ENCODE measurements at regions not wholly inside any gene's neighbourhood (a gene's known extent, or its start where the extent isn't known, plus 50 kb on each side); places are given as distances from the start of the nearest gene placed in this dataset.
"Not testable (repeated sequence)": the region's sequence is repeated elsewhere in the genome, so short reads cannot be mapped to it uniquely, and the experiment has no call there.

DNA sequence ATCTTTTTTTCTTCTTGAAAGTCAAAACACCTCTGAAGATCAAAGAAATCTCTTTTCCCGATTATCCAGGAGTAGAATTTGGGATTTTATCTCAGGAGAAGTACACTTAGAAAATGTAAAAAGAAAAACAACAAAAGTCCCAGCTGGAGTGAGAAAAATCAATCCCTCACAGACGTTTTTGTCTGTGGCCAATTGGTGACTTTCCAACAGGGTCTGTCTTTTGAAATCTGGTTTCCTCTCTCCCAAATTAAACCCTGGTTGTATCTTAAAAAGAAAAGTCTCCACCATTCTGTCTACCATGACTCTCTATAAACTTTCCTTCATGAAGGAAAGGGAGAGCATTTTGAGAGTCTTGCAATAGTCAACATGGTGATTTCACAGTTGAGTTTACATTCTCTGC, 88.1 kb downstream of the DACT1 start:
- in situ Hi-C loops (cut with MboI; ENCODE audit: low sequenced_read_pairs): no loop called here

DNA sequence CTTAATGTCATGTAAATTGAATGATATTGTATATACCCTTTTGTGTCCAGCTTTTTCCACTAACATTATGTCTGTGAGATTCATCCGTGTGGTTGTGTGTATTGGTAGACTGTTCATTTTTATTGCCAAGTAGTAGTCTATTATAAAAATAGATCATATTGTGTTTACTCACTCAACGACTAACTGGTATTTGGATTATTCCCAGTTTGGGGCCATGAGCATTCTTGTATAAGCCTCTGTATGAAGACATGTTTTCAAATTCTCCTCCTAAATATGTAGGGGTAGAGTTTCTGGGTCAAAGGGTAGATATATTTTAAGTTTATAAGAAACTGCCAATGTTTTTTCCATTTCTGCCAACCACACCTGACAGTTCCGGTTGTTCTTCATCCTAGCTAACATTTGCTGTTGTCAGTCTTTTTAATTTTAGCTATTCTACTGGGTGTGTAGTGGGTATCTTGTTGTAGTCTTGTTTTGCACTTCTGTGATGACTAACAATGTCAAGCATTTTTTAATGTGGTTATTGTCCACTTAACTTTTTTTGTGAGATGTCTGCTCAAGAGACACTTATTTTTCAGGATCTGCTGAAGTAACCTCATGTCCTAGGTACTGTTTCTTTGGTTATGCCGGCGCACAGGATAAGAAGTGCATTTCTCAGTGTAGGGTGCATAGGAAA, 93.2 kb downstream of the DACT1 start:
- in situ Hi-C loops (cut with MboI; ENCODE audit: low sequenced_read_pairs): no loop called here

DNA sequence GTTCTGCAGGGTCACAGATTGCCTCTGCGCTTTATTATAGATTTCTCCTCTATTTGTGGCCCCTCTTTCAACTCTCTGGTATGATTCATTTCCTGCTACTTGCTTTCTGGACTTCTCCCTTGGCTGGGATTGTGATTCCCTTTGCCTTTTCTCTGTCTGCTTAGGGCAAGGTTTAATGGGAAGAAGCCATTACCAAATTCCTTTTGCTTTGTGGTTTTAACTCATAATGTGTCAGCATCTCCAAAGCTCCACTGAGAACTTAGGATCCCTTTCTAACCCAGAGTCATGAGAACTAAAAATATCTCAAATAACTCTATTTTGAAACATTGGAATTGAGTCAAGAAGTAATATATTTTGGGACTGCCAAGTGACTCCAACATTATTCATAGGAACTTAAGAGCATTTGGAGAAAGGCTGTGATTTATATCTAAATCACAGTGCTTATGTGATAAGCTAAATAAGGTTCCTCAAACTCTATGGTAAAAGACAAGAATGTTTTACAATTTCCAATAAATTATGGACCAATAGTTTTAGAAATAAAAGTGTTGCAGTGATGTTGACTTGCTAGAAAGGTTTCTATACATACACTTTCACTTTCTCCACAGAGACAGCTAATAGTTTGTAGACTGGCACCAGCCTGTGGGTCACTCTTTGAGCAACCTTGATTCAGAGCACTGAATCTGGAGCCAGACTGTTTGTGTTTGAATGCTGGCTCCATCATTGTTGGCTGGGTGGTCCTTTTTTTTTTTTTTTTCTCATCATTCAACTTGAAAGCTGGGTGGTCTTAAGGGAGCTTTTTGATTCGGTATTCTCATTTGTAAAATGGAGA, 93.9 kb downstream of the DACT1 start:
- in situ Hi-C loops (cut with MboI; ENCODE audit: low sequenced_read_pairs): no loop called here

DNA sequence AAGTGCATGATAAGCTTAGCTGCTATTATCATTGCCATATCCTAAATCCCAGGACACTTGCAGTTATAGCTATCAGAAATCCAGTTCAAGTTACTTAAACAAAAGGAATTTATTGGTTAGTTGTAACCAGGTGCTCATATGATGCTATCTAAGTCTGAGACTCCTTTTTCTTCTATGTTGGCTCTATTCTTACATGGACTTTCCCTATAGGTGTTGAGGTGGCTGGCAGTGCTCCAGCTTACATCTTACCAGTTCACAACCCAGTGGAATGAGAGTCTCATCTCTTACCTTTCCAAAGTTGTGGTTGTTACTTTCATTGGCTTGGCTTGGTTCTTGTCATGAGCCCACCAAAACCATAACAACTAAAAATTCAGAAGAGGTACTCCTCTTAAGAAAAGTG, 94.6 kb downstream of the DACT1 start:
- in situ Hi-C loops (cut with MboI; ENCODE audit: low sequenced_read_pairs): no loop called here

DNA sequence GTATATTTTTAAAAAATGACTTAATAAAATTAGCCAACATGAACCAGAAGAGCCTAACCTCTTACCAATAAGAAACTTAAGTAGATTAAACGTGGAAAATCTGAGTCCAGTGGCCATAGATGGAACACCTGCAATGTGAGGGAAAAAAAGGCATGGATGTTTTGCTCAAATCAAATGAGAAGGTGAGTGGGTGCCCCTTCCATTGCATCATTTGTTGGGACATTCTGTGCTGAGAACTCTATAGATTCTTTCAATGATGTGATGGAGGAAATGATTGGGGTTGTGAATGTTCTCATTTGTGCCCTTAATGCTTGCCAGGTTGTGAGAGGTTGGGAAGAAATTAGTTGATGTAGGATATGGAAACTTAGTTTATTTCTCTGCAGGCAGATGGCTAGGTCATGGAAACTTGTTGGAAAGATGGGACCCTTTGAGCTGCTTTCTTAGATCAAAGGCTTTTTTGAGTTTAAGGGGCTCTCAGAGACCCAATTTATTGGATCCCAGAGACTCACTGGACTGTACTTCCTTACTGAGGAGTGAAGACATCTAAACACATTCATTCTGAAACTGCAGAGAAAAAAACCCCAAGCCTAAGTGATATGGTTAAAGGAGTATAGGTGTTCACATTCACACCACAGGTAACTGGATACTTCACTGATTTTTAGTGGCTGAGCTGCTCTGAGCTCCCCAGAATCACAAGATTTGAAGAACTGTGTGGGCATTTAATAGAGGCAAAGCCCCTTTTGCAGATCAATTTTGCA, 95.9 kb downstream of the DACT1 start:
- in situ Hi-C loops (cut with MboI; ENCODE audit: low sequenced_read_pairs): no loop called here

DNA sequence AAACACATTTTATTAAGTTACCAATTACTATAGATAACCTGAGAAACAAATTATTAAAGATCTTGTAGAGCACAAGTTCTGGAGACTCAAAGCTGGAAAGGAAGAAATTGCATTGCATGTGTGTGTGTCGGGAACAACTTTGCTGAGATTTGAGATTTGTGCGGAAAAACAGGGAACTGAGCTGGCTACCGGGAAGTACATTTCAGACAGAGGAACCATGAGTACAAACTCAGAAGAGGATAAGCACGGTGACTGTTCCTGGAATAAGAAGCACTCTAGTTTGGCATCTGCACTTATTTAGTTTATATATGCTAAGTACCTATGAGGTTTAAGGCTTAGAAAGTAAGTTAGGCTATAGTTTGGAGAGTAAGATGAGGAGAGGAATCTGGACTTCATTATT, 97.8 kb downstream of the DACT1 start:
- in situ Hi-C loops (cut with MboI; ENCODE audit: low sequenced_read_pairs): no loop called here

DNA sequence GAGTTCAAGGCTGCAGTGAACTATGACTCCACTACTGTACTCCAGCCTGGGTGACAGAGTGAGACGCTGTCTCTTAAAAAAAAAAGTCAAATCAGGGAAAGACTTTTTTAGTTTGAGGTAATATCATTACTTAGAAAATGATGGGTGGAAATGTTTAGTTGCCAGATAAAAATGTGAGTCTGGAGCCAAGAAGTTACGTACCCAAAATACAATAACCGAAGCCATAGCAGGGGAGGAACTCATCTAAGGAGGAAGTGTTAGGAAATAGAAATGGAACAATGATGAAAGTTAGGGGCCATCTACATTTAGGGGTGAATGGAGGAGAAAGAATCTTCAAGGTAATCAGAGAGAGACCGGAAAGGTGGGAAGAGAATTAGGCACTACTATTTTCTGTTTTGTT, 98.8 kb downstream of the DACT1 start:
- in situ Hi-C loops (cut with MboI; ENCODE audit: low sequenced_read_pairs): no loop called here

DNA sequence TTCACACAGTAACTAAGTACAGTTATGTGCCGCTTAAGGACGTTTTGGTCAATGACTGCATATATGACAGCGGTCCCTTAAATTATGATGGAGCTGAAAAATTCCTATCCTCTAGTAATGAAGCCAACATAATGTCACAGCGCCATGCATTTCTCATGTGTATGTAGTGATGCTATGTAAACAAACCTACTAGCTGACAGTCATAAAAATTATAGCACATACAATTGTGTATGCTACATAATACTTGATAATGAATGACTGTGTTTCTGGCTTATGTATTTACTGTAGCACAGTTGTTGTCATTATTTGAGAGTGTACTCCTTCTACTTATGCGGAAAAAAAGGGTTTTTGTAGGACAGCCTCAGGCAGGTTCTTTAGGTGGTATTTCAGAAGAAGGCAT, 99.7 kb downstream of the DACT1 start:
- in situ Hi-C loops (cut with MboI; ENCODE audit: low sequenced_read_pairs): no loop called here

DNA sequence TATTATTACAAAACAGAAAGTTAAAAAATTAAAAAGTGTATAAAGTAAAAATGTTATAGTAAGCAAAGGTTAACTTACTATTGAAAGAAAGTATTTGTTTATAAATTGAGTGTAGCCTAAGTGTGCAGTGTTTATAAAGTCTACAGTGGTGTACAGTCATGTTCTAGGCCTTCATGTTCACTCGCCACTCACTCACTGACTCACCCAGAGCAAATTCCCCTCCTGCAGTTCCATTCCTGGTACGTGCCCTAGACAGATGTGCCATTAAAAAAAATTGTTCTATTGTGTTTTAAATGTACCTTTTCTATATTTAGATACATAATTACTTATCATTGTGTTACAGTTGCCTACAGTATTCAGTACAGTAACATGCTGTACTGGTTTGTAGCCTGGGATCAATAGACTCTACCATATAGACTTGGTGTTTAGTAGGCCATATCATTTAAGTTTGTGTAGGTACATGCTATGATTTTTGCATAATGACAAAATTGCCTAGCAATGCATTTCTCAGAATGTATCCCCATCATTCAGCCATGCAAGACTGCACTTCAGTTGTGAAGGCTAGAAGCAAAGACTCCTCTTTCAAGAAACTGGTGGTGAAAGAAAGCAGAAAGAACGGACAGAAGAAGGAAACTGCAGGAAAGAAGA, 100.6 kb downstream of the DACT1 start:
- in situ Hi-C loops (cut with MboI; ENCODE audit: low sequenced_read_pairs): no loop called here

DNA sequence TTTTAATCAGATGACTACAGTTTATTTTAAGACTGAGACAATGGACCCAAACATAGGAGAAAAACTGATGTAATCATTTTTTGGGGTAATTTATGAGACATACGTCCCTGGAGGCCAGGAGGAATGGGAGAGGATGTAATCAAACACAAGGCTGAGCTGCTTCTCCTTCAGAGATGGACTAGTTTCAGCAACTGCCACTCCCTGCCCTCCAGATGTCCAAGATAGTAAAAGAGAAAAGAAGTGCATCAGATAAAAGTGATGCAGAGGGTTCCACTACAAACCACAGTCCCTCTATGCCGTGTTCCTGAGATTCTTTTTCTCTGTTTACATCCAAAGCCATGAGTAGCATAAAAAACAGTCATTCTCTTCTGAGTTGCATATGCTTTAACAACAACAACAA, 101.1 kb downstream of the DACT1 start:
- in situ Hi-C loops (cut with MboI; ENCODE audit: low sequenced_read_pairs): no loop called here

DNA sequence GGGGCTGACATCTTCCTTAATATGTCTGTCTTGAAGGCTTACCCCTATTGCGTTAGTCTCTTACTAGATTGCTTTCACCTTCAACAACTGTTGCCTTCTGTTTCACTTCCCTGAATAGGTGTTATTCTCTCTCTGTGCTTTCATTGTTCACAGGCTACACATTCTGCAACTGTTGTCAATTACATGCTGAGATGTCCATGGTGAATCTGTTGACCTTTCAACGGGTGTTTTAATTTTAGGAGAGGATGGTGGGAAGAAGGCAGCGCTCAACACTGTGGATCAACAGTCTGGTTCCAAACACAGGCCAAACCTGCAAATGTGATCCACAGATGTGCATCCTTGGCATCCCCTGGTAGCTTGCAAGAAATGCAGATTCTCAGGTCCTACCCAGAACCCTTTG, 101.9 kb downstream of the DACT1 start:
- in situ Hi-C loops (cut with MboI; ENCODE audit: low sequenced_read_pairs): no loop called here

DNA sequence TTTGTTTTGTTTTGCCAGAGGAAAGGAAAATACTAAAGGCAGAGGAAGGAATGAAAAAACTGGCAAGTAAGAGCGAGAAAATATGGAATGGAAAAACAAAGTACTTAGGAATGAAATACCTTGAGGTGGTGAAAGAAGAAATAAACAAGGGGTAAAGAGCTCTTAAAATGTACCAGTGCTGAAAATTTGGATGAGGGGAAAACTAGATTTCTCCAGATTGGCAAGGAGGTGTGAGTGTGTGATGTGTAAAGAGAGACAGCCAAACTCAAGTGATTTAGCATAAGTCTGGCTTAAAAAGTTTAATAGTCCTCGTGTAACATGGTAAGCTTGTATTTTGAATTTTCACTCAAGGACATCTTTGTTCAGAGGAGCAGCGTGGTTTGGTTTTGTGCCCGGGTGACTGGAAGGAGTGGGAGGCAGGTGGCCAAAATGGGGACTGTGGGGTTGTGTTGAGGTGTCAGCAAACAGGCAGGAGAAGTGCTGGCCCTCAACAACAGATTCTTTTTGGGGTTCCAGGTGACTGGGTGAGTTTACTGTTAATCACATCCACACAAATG, 102.7 kb downstream of the DACT1 start:
- in situ Hi-C loops (cut with MboI; ENCODE audit: low sequenced_read_pairs): no loop called here

DNA sequence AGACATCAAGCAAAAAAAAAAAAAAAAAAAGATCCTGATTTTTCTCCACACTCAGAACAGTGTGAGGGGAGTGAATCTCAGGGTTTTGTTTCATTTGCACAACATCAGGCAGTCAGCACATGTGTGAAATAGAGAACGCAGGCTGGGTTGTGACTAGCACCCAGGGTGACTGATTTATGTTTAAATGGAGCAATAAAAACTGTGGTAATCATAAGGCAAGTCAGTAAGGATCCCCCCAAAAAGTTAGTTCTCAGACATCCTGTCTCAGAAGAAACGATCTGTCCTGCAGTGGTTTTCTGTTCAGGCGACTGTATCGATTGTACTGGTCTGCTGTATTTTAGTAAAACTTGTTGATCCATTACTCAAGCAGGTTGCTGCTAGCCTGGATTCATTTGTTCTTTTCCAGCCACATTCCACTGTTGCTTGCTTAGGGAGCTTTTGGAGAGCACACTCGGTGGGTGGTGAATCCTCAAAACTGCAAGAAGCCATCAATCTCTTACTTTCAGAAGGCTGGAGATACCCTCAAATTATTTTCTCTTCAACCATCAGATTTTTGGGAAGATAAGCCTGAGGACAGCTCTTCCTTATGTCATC, 107.1 kb downstream of the DACT1 start:
- in situ Hi-C loops (cut with MboI; ENCODE audit: low sequenced_read_pairs): no loop called here

DNA sequence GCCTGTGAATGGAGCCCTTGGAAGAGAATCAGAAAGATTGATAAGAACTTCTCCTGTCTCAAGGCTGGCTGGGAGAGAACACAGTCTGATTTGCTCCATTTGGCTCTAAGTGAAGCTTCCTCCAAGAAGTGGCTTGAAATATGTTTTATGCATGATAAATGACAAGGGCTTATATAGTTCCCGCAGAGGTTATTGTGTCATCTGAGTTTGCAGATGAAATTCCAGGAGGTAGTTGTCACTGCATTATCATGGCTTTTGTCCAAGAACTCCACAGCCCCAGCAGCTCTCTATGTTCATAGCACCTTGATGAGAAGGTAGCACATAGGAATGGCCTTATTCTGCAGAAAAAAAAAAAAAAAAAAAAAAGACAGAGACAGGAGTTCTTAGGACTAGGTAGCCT, 108.5 kb downstream of the DACT1 start:
- in situ Hi-C loops (cut with MboI; ENCODE audit: low sequenced_read_pairs): no loop called here

DNA sequence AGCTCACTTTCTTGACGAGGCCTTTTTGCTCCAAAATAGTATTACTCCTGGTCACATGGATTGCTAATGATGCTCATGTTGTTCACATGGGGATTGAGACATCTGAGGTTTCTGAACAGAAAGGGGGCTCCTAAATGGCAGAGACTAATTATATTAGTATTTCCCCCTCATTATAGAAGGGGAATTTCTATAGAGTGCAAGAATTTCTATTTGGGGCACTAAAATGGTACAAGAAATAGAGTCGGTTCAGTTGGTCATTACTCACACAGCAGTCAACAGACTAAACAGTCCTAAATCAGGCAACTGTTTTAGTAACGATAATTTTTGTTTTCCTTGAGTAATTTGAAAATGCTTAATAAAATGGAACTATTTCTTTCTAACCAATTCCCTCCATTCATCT, 108.9 kb downstream of the DACT1 start:
- in situ Hi-C loops (cut with MboI; ENCODE audit: low sequenced_read_pairs): no loop called here

DNA sequence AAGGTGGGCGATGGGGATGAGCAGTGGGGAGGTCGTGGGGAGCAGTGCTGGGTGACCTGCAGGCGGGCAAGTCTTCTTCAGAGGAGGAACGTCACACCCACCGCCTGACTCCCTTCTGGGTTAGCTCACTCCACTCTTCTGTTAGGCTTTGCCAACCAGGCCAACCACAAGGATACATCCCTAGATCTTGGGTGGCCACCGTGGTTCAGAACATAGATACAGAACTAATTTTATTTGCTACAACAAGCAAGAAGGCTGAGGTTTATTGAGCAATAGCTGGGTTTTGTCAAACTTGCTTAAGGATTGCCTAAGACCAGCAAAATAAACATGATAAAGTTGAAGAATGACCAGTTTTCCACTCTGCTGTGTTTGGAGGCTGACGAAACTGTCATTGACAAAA, 109.4 kb downstream of the DACT1 start:
- in situ Hi-C loops (cut with MboI; ENCODE audit: low sequenced_read_pairs): no loop called here

DNA sequence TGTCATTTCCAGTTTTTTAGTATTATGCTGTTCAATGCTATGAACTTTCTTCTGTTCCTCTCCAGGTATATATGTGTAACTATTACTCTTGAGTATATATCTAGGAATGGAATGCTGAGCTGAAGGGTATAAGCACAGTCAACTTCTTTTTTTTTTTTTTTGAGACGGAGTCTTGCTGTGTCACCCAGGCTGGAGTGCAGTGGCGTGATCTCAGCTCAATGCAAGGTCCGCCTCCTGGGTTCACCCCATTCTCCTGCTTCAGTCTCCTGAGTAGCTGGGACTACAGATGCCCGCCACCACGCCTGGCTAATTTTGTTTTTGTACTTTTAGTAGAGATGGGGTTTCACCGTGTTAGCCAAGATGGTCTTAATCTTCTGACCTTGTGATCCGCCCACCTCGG, 110.5 kb downstream of the DACT1 start:
- in situ Hi-C loops (cut with MboI; ENCODE audit: low sequenced_read_pairs): not testable (repeated sequence)

DNA sequence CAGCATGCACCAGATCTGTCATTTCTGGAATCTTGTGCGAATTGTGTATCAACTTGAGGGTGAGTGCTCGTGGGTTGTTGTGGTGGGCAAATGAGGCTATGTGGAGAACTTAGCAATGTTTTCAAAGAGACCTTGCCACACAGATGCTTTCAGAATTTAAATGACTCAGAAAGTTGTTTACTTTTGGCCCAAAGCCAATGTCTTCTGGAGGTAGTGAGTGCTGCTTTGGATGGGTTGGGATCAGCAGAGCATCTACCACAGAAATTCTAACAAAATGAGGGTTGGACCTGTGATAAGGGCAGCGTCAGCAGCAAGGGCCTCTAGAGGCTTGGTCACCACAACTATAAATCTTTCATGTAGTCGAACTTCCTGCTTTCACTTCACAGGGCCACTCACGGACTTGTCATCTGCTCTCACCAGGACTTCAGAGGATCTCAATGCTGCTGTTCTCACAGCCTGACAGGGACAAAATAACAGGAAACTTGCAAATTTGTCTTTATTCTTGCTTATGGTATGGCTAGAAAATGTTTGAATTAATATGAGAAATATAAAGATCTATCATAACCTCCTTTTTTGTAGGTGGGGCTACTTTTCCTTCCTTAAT, 111.4 kb downstream of the DACT1 start:
- in situ Hi-C loops (cut with MboI; ENCODE audit: low sequenced_read_pairs): no loop called here

DNA sequence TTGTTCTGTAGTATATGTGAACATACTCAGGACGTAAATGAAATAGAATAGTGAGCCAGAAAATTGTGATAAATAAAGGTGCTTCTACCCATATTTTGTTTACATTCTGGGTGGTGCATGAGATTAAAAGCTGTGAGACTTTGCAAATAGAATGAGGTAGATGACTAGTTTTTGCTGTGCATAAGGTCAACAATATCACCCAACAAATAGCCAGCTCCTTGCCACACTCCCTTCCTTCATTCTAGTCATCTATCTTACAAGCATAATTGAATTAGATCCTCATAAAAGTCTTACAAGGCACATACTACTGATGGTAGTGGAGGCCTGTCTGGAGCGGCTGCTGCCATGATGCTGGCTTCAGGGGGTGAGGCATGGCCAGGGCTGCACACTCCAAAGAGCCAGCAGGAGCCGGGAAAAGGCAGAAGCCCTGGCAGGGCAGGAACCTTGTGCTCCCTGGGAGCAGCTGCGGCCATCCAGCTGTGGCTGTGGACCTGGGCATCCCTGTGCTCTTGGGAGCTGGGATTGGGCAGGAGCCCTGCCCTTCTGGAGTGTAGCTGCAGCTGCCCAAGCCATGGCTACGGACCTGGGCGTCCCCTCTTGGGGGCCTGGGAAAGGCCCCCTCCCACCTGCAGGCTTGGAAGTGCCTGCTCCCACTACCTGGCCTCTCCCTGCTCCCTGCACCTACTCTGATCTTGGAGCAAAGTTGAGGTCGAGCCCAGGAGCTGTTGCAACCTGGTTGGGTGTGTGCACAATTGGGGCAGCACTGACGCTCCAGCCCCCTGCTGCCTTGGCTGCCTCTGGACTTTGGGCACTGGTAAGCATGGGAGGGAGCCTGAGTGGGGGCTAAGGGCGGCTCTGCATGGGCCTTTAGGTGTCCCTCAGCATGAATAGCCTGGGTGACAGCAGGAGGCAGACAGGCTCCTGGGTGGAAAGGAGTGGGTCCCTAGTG, 112.8 kb downstream of the DACT1 start:
- in situ Hi-C loops (cut with MboI; ENCODE audit: low sequenced_read_pairs): no loop called here

Measured in HL-60/S4 treated with phorbol 12-myristate 13-acetate at 8.2 ng/mL for 4 days and 3 days (cell line).